Calu3 (cell line): ENCODE measurements at regions not wholly inside any gene's neighbourhood (a gene's known extent, or its start where the extent isn't known, plus 50 kb on each side); places are given as distances from the start of the nearest gene placed in this dataset.

Source experiments
- BruUV-seq: library from RNA; stranded (reverse); fragments of 400-500 nt; replicated peaks from 2 replicates; lab custom pipeline; 2021; lab: Mats Ljungman, UMichigan
- CTCF ChIA-PET: fragments of 300-600 bp; sonication (Branson Sonifier 250); formaldehyde crosslinking; loops from one replicate; lab custom pipeline; 2022; ENCODE audit warnings: antibody characterized with exemption; lab: Charles Lee
- DNase-seq: peaks from one replicate; pipeline ENCODE4 v3.0.0; 2022
- H3K27ac Mint-ChIP-seq: one replicate; pipeline ENCODE4 v1.8.0; 2022; ENCODE audit warnings: mixed read lengths; ENCODE audit not compliant: unreplicated experiment
- H3K27me3 Mint-ChIP-seq: one replicate; pipeline ENCODE4 v1.8.0; 2022; ENCODE audit warnings: mixed read lengths; ENCODE audit not compliant: unreplicated experiment
- H3K36me3 Mint-ChIP-seq: one replicate; pipeline ENCODE4 v1.8.0; 2022; ENCODE audit warnings: mild to moderate bottlenecking, moderate library complexity, mixed read lengths; ENCODE audit not compliant: insufficient read depth, unreplicated experiment
- H3K4me1 Mint-ChIP-seq: one replicate; pipeline ENCODE4 v1.8.0; 2022; ENCODE audit warnings: mild to moderate bottlenecking, low read depth, mixed read lengths; ENCODE audit not compliant: unreplicated experiment
- H3K4me3 Mint-ChIP-seq: one replicate; pipeline ENCODE4 v1.8.0; 2022; ENCODE audit warnings: mild to moderate bottlenecking, low read depth, moderate library complexity, mixed read lengths; ENCODE audit not compliant: unreplicated experiment
- H3K9me3 Mint-ChIP-seq: one replicate; pipeline ENCODE4 v1.8.0; 2022; ENCODE audit warnings: low read depth, mixed read lengths; ENCODE audit not compliant: unreplicated experiment
- intact Hi-C: fragments of 100-400 bp; cut with micrococcal nuclease; formaldehyde crosslinking; loops from one replicate; pipeline ENCODE4 v1.10.0; 2022; ENCODE audit not compliant: unreplicated experiment
- TF ChIP-seq, protein P1 (sequence below): fragments of 200-600 bp; IDR thresholded peaks from one replicate; pipeline ENCODE4 v1.8.0; 2022; ENCODE audit warnings: antibody characterized with exemption; ENCODE audit not compliant: unreplicated experiment

DNA sequence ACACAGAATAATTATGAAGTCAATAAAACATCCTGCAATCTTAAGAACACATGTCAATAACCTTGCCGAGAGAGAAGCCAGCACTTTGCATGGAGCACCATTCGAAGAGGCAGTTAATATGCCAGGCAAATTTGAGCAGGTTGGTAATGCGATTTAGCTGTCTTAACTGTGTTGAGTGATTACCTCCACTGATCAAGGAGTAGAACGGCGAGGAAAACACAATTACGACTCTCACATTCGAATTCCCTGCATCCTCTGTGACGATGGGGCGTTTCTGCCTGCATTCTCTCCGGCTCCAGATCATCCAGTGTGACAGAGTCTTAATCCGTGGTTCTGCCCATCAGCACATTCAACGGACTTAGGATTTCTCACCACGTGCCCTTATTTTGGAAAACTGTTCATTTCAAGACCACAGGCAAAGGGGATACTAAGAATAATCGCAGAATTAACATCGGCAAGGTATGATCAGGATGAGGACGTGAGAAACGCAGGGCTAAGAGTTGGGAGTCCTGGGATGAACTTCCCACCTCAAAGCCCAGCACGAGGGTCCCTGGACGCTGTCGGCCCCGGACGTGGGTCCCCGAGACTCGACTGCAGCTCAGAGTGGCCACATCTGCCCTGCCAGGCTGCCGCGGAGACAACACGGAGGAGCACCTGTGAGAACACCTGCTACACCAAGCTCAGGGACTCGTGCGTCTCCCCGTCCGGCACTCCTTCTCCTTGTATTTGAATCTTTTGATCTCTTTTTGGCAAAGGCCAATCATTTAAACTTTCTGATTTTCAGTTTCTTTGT lies 499.2 kb upstream of the SALL3 start:
- H3K36me3 Mint-ChIP-seq = no peaks in the 10 kb centered on the region
- CTCF ChIA-PET = no interaction called here
- intact Hi-C loops = no loop called here
- no peaks in the 10 kb centered on the region for H3K27me3 Mint-ChIP-seq
- H3K27ac Mint-ChIP-seq = no peak overlapping the region
- TF ChIP-seq, protein P1, sequence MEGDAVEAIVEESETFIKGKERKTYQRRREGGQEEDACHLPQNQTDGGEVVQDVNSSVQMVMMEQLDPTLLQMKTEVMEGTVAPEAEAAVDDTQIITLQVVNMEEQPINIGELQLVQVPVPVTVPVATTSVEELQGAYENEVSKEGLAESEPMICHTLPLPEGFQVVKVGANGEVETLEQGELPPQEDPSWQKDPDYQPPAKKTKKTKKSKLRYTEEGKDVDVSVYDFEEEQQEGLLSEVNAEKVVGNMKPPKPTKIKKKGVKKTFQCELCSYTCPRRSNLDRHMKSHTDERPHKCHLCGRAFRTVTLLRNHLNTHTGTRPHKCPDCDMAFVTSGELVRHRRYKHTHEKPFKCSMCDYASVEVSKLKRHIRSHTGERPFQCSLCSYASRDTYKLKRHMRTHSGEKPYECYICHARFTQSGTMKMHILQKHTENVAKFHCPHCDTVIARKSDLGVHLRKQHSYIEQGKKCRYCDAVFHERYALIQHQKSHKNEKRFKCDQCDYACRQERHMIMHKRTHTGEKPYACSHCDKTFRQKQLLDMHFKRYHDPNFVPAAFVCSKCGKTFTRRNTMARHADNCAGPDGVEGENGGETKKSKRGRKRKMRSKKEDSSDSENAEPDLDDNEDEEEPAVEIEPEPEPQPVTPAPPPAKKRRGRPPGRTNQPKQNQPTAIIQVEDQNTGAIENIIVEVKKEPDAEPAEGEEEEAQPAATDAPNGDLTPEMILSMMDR = no peak
- H3K9me3 Mint-ChIP-seq = peaks cover 12% of the 10 kb centered on the region
- no peak overlapping the region for H3K4me3 Mint-ChIP-seq
- no TSS peak for BruUV-seq
- H3K4me1 Mint-ChIP-seq = no peaks in the 10 kb centered on the region
- DNase-seq = no peak

DNA sequence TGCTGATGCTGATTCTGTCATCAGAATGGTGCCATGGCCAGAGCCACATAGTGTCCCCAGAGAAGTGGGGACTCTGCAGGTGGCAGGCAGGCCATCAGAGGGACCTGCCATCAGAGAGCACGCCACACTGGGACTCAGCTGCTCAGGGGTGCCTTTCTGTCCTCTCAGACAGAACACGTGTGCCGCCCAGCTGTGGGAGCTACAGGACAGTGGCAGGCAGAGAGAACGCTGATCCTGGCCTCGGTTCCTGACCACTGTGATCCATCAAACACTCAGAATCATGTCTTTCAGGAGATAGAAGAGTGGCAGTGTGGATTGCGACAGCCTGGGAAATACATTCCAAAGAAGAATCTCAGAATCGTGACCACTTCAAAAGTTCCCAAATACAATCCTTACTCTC lies 497.2 kb upstream of the SALL3 start:
- BruUV-seq = no TSS peak
- intact Hi-C loops = no loop called here
- H3K4me3 Mint-ChIP-seq = no peak overlapping the region
- CTCF ChIA-PET = no interaction called here
- H3K27ac Mint-ChIP-seq = no peak overlapping the region
- no peaks in the 10 kb centered on the region for H3K36me3 Mint-ChIP-seq
- H3K9me3 Mint-ChIP-seq = peaks cover 15% of the 10 kb centered on the region
- no peaks in the 10 kb centered on the region for H3K4me1 Mint-ChIP-seq
- no peaks in the 10 kb centered on the region for H3K27me3 Mint-ChIP-seq
- TF ChIP-seq, protein P1 = no peak
- DNase-seq = no peak

DNA sequence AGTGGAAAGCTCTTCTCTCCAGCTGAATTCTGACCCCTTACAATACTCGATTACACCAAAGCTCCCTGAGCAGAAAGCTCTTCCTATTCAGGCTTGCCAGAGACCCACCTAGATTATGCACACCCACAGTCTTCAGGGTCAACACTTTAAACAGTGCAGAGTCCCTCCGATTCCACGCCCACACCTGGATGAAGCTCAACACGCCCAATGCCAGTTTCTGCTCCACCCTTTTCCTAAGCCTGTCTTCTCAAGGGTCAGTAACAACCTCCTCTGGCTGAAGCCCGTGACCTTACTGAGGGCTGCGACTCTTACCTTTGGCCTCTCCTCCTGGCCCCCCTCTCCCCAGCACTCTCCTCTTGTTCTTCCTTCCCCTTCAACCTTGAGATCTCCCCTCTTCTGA lies 492.0 kb upstream of the SALL3 start:
- CTCF ChIA-PET = no interaction called here
- no peak overlapping the region for H3K27ac Mint-ChIP-seq
- no peaks in the 10 kb centered on the region for H3K27me3 Mint-ChIP-seq
- no peaks in the 10 kb centered on the region for H3K36me3 Mint-ChIP-seq
- H3K4me1 Mint-ChIP-seq = no peaks in the 10 kb centered on the region
- TF ChIP-seq, protein P1 = no peak
- intact Hi-C loops = no loop called here
- H3K4me3 Mint-ChIP-seq = no peak overlapping the region
- H3K9me3 Mint-ChIP-seq = peaks cover 16% of the 10 kb centered on the region
- no TSS peak for BruUV-seq
- no peak for DNase-seq

DNA sequence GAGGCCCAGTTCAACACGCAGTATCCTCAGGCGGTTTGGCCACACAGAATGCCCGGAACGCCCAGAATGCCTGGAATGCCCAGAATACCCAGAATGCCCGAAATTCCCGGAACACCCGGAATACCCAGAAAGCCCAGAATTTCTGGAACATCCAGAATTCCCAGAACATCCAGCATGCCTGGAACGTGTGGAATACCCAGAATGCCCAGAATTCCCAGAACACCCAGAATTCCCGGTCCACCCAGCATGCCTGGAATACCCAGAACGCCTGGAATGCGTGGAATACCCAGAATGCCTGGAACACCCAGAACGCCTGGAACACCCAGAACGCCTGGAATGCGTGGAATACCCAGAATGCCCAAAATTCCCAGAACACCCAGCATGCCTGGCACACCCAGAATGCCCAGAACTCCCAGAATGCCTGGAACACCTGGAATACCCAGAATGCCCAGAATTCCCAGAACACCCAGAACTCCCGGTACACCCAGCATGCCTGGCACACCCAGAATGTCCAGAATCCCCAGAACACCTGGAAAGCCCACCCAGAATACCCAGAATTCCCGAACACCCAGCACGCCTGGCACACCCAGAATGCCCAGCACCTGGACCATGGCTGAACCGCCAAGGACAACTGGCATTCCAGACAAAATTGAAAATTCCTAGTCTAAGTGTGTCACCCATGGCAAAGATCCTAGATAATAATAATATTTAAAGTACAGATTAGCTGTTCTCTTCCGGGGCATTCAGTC lies 487.4 kb upstream of the SALL3 start:
- Mint-ChIP-seq H3K4me1 (no peaks in the 10 kb centered on the region), H3K27ac (no peak overlapping the region), H3K27me3 (no peaks in the 10 kb centered on the region), H3K9me3 (peaks cover 9% of the 10 kb centered on the region), H3K36me3 (no peaks in the 10 kb centered on the region), H3K4me3 (no peak overlapping the region)
- BruUV-seq = no TSS peak
- TF ChIP-seq, protein P1 = no peak
- no peak for DNase-seq
- intact Hi-C loops = no loop called here
- CTCF ChIA-PET = no interaction called here
